GM12878 (cell line): ENCODE measurements at regions not wholly inside any gene's neighbourhood (a gene's known extent, or its start where the extent isn't known, plus 50 kb on each side); places are given as distances from the start of the nearest gene placed in this dataset.

Experiments
- ATF2 ChIP-seq: IDR thresholded peaks from 2 replicates; pipeline ENCODE4 v1.6.1; 2012; ENCODE audit warnings: low read length, inconsistent platforms
- CEBPB ChIP-seq, 2 experiments: fragments of 150-350 bp in 1 of 2; IDR thresholded peaks; 2 replicates each; pipeline ENCODE4 v1.6.1; 2012 to 2014; ENCODE audit warnings: low read depth in 2 of 2, low read length in 2 of 2, borderline replicate concordance in 1 of 2, inconsistent platforms in 1 of 2
- EZH2 ChIP-seq: IDR thresholded peaks from 2 replicates; pipeline ENCODE4 v1.6.1; 2012; ENCODE audit warnings: low read depth, mild to moderate bottlenecking, control low read depth, inconsistent platforms, low read length, borderline replicate concordance; ENCODE audit not compliant: control insufficient read depth
- GATAD2B ChIP-seq: fragments of 450-650 bp; conservative IDR thresholded peaks from 2 replicates; pipeline ENCODE4 v1.6.1; 2017; ENCODE audit warnings: low read depth, mild to moderate bottlenecking, moderate library complexity
- NFYB ChIP-seq: IDR thresholded peaks from 2 replicates; pipeline ENCODE4 v1.6.1; 2011; ENCODE audit warnings: low read depth, mild to moderate bottlenecking, low read length, improper control_type of control experiment, moderate library complexity; ENCODE audit not compliant: insufficient read depth
- POLR2A ChIP-seq: IDR thresholded peaks from 2 replicates; pipeline ENCODE4 v1.6.1; 2011; ENCODE audit warnings: low read depth, mild to moderate bottlenecking, low read length
- SIN3A ChIP-seq: IDR thresholded peaks from 2 replicates; pipeline ENCODE4 v1.6.1; 2012; ENCODE audit warnings: low read depth, low read length, improper control_type of control experiment
- TAF1 ChIP-seq: IDR thresholded peaks from 2 replicates; pipeline ENCODE4 v1.6.1; 2011; ENCODE audit warnings: mild to moderate bottlenecking, low read depth, low read length, borderline replicate concordance
- TF ChIP-seq, protein P1 (sequence below): IDR thresholded peaks from 2 replicates; pipeline ENCODE4 v1.6.1; 2012; ENCODE audit warnings: low read depth, low read length, improper control_type of control experiment
- TF ChIP-seq, protein P2 (sequence below), 3 experiments: IDR thresholded peaks in 2 of 3; conservative IDR thresholded peaks in 1 of 3; 2 replicates each; pipeline ENCODE4 v1.5.1; 2011; ENCODE audit warnings: low read depth in 3 of 3, low read length in 3 of 3, mild to moderate bottlenecking in 3 of 3, control low read depth in 2 of 3, moderate library complexity in 2 of 3, inconsistent platforms in 1 of 3, mixed read lengths in 1 of 3; ENCODE audit not compliant: control insufficient read depth in 2 of 3, insufficient read depth in 1 of 3; ENCODE audit errors: extremely low read depth in 1 of 3
- TF ChIP-seq, protein P3 (sequence below): IDR thresholded peaks from 2 replicates; pipeline ENCODE4 v1.6.1; 2011; ENCODE audit warnings: mild to moderate bottlenecking, low read depth, low read length, moderate library complexity; ENCODE audit not compliant: insufficient replicate concordance
- TF ChIP-seq, protein P4 (sequence below): fragments of 450-650 bp; IDR thresholded peaks from 2 replicates; pipeline ENCODE4 v1.6.1; 2017; ENCODE audit warnings: mild to moderate bottlenecking, moderate library complexity

GRCh38 chr15:35308802-35309201 lies 223.7 kb upstream of the NANOGP8 start:
- TF ChIP-seq, protein P1, sequence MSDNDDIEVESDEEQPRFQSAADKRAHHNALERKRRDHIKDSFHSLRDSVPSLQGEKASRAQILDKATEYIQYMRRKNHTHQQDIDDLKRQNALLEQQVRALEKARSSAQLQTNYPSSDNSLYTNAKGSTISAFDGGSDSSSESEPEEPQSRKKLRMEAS: no peak
- TF ChIP-seq GATAD2B: no peak
- no peak for TF ChIP-seq TAF1
- no peak for TF ChIP-seq CEBPB (IDR thresholded peaks at IDR 0.05; ENCODE audit: borderline replicate concordance in 1 of 2, low read depth in 2 of 2, low read length in 2 of 2)
- no peak for TF ChIP-seq EZH2
- no peak for TF ChIP-seq POLR2A
- TF ChIP-seq, protein P2, sequence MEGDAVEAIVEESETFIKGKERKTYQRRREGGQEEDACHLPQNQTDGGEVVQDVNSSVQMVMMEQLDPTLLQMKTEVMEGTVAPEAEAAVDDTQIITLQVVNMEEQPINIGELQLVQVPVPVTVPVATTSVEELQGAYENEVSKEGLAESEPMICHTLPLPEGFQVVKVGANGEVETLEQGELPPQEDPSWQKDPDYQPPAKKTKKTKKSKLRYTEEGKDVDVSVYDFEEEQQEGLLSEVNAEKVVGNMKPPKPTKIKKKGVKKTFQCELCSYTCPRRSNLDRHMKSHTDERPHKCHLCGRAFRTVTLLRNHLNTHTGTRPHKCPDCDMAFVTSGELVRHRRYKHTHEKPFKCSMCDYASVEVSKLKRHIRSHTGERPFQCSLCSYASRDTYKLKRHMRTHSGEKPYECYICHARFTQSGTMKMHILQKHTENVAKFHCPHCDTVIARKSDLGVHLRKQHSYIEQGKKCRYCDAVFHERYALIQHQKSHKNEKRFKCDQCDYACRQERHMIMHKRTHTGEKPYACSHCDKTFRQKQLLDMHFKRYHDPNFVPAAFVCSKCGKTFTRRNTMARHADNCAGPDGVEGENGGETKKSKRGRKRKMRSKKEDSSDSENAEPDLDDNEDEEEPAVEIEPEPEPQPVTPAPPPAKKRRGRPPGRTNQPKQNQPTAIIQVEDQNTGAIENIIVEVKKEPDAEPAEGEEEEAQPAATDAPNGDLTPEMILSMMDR (IDR thresholded peaks at IDR 0.05 in 2 of 3, conservative IDR thresholded peaks at IDR 0.05 in 1 of 3; ENCODE audit: control insufficient read depth in 2 of 3, extremely low read depth in 1 of 3, insufficient read depth in 1 of 3, low read depth in 3 of 3, low read length in 3 of 3): no peak
- no peak for TF ChIP-seq ATF2
- TF ChIP-seq NFYB: no peak
- TF ChIP-seq SIN3A: no peak
- TF ChIP-seq, protein P3, sequence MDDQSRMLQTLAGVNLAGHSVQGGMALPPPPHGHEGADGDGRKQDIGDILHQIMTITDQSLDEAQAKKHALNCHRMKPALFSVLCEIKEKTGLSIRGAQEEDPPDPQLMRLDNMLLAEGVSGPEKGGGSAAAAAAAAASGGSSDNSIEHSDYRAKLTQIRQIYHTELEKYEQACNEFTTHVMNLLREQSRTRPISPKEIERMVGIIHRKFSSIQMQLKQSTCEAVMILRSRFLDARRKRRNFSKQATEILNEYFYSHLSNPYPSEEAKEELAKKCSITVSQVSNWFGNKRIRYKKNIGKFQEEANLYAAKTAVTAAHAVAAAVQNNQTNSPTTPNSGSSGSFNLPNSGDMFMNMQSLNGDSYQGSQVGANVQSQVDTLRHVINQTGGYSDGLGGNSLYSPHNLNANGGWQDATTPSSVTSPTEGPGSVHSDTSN: no peak
- TF ChIP-seq, protein P4, sequence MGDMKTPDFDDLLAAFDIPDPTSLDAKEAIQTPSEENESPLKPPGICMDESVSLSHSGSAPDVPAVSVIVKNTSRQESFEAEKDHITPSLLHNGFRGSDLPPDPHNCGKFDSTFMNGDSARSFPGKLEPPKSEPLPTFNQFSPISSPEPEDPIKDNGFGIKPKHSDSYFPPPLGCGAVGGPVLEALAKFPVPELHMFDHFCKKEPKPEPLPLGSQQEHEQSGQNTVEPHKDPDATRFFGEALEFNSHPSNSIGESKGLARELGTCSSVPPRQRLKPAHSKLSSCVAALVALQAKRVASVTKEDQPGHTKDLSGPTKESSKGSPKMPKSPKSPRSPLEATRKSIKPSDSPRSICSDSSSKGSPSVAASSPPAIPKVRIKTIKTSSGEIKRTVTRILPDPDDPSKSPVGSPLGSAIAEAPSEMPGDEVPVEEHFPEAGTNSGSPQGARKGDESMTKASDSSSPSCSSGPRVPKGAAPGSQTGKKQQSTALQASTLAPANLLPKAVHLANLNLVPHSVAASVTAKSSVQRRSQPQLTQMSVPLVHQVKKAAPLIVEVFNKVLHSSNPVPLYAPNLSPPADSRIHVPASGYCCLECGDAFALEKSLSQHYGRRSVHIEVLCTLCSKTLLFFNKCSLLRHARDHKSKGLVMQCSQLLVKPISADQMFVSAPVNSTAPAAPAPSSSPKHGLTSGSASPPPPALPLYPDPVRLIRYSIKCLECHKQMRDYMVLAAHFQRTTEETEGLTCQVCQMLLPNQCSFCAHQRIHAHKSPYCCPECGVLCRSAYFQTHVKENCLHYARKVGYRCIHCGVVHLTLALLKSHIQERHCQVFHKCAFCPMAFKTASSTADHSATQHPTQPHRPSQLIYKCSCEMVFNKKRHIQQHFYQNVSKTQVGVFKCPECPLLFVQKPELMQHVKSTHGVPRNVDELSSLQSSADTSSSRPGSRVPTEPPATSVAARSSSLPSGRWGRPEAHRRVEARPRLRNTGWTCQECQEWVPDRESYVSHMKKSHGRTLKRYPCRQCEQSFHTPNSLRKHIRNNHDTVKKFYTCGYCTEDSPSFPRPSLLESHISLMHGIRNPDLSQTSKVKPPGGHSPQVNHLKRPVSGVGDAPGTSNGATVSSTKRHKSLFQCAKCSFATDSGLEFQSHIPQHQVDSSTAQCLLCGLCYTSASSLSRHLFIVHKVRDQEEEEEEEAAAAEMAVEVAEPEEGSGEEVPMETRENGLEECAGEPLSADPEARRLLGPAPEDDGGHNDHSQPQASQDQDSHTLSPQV: no peak
